ENCODE measurements at regions not wholly inside any gene's neighbourhood (a gene's known extent, or its start where the extent isn't known, plus 50 kb on each side); places are given as distances from the start of the nearest gene placed in this dataset.

DNA sequence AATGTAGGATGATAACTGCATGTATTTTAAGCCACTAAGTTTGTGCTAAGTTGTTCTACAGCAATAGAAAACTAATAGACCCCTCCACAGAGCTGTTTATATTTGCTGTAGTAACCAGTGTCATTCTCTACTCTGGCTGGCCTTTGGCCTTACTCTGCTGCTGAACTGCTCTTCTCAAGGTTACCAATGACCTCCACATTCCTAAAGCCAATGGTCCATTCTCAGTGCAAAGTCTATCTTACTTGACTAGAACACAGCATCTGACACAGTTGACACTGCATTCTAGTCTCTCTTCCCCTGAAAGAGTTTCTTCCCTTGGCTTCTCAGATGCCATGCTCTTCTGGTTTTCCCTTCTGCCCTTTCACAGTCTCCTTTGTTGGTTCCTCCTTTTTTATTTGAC, 154.8 kb upstream of the CRY1 start:
- Histone ChIP-seq H3K9me3 (ENCODE audit: severe bottlenecking) (no peaks in the 10 kb centered on the region), H3K36me3 (no peaks in the 10 kb centered on the region), H3K27ac (no peak overlapping the region), H3K4me3 (ENCODE audit: low read depth, low read length) (no peak overlapping the region), H3K27me3 (ENCODE audit: insufficient read depth, low read depth, severe bottlenecking) (no peaks in the 10 kb centered on the region)
- DNase-seq = no peak
- TF ChIP-seq CTCF (IDR thresholded peaks at IDR 0.05; ENCODE audit: low read depth, low read length) = no peak

- no peaks in the 10 kb centered on the region for H3K36me3 ChIP-seq
- H3K27ac ChIP-seq = no peak overlapping the region
- no peaks in the 10 kb centered on the region for H3K27me3 ChIP-seq (ENCODE audit: insufficient read depth, low read depth, severe bottlenecking)
- TF ChIP-seq CTCF (IDR thresholded peaks at IDR 0.05; ENCODE audit: low read depth, low read length) = no peak
- H3K9me3 ChIP-seq (ENCODE audit: severe bottlenecking) = no peaks in the 10 kb centered on the region
- no peak overlapping the region for H3K4me3 ChIP-seq (ENCODE audit: low read depth, low read length)
- DNase-seq = no peak
These were observed 157.9 kb upstream of the CRY1 start for GRCh38 chr12:107251288-107251687.

- Histone ChIP-seq H3K4me3 (ENCODE audit: low read depth, low read length) (no peak overlapping the region), H3K9me3 (ENCODE audit: severe bottlenecking) (no peaks in the 10 kb centered on the region), H3K27me3 (ENCODE audit: insufficient read depth, low read depth, severe bottlenecking) (no peaks in the 10 kb centered on the region), H3K27ac (no peak overlapping the region), H3K36me3 (no peaks in the 10 kb centered on the region)
- TF ChIP-seq CTCF (IDR thresholded peaks at IDR 0.05; ENCODE audit: low read depth, low read length) = no peak
- no peak for DNase-seq
These were observed 160.0 kb upstream of the CRY1 start for GRCh38 chr12:107253361-107253760.

GRCh38 chr12:107254258-107254856, 161.0 kb upstream of the CRY1 start:
- H3K27me3 ChIP-seq (ENCODE audit: insufficient read depth, low read depth, severe bottlenecking) = no peaks in the 10 kb centered on the region

DNA sequence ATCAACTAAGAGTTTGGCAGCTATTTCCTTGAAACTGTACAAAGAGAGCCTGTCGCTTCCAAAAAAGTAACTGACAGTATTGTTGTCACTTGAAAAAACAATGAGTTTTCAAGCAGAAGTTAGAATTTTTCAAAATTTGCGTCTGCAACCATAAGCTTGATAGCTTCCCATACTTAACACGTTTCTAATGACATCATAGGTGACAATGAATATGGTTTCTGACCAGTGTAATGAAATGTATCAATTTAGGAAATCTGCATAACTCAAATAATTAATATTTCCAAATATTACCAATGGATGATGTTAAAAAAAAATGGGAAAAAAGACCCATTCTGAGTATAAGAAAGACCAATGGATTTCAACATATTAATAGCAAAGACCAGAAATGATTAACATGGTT, 165.4 kb upstream of the CRY1 start:
- Histone ChIP-seq H3K4me3 (ENCODE audit: low read depth, low read length) (no peak overlapping the region), H3K9me3 (ENCODE audit: severe bottlenecking) (no peaks in the 10 kb centered on the region), H3K36me3 (no peaks in the 10 kb centered on the region), H3K27me3 (ENCODE audit: insufficient read depth, low read depth, severe bottlenecking) (no peaks in the 10 kb centered on the region), H3K27ac (no peak overlapping the region)
- no peak for TF ChIP-seq CTCF (IDR thresholded peaks at IDR 0.05; ENCODE audit: low read depth, low read length)
- no peak for DNase-seq

More at GRCh38 chr12:107254258-107254856, 161.0 kb upstream of the CRY1 start:
- Histone ChIP-seq H3K27ac (peak overlapping the region; percentile 19; the same call in 1 of the 2 replicates), H3K4me3 (ENCODE audit: low read depth, low read length) (no peak overlapping the region), H3K9me3 (ENCODE audit: severe bottlenecking) (no peaks in the 10 kb centered on the region), H3K36me3 (no peaks in the 10 kb centered on the region)
- peak; percentile 56 for DNase-seq
- no peak for TF ChIP-seq CTCF (IDR thresholded peaks at IDR 0.05; ENCODE audit: low read depth, low read length)

- TF ChIP-seq CTCF (IDR thresholded peaks at IDR 0.05; ENCODE audit: low read depth, low read length) = no peak
- Histone ChIP-seq H3K36me3 (no peaks in the 10 kb centered on the region), H3K27ac (no peak overlapping the region), H3K27me3 (ENCODE audit: insufficient read depth, low read depth, severe bottlenecking) (no peaks in the 10 kb centered on the region), H3K9me3 (ENCODE audit: severe bottlenecking) (no peaks in the 10 kb centered on the region), H3K4me3 (ENCODE audit: low read depth, low read length) (no peak overlapping the region)
- no peak for DNase-seq
These were observed 170.6 kb upstream of the CRY1 start for GRCh38 chr12:107263980-107264379.

Data from WERI-Rb-1 (cell line).